GM12875 (cell line): ENCODE measurements at regions not wholly inside any gene's neighbourhood (a gene's known extent, or its start where the extent isn't known, plus 50 kb on each side); places are given as distances from the start of the nearest gene placed in this dataset.

Experiments
- H3K4me3 ChIP-seq: one replicate; pipeline ENCODE4 v1.5.1; 2011; ENCODE audit warnings: low read depth, low read length, control low read depth
- TF ChIP-seq, protein P1 (sequence below): IDR thresholded peaks from 2 replicates; pipeline ENCODE4 v1.5.1; 2011; ENCODE audit warnings: low read depth, mild to moderate bottlenecking, control low read depth, inconsistent platforms, low read length, moderate library complexity, borderline replicate concordance; ENCODE audit not compliant: insufficient read depth

GRCh38 chr3:161576714-161577510 is 80.3 kb downstream of the OTOL1 start:
- no peak overlapping the region for H3K4me3 ChIP-seq
- TF ChIP-seq, protein P1, sequence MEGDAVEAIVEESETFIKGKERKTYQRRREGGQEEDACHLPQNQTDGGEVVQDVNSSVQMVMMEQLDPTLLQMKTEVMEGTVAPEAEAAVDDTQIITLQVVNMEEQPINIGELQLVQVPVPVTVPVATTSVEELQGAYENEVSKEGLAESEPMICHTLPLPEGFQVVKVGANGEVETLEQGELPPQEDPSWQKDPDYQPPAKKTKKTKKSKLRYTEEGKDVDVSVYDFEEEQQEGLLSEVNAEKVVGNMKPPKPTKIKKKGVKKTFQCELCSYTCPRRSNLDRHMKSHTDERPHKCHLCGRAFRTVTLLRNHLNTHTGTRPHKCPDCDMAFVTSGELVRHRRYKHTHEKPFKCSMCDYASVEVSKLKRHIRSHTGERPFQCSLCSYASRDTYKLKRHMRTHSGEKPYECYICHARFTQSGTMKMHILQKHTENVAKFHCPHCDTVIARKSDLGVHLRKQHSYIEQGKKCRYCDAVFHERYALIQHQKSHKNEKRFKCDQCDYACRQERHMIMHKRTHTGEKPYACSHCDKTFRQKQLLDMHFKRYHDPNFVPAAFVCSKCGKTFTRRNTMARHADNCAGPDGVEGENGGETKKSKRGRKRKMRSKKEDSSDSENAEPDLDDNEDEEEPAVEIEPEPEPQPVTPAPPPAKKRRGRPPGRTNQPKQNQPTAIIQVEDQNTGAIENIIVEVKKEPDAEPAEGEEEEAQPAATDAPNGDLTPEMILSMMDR = no peak

DNA sequence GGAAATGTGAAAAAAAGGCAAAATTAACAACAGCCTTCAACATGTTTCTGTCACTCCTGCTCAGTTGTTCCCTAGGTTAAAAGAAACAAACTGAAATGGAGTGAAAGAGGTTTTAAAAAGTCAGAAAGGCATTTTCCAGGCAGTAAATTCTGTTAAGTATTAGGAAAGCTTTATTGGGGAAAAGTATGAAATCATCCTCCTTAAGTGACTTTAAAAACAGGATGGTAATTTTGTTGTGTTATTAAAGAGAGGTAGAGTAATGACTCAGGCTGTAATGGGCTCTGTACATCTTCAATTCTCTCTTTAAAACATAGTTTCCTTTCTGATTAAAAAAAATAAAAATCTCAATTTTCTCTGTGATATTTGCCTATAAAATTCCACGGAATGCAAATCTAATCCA is 81.1 kb downstream of the OTOL1 start:
- TF ChIP-seq, protein P1 = no peak
- no peak overlapping the region for H3K4me3 ChIP-seq

- H3K4me3 ChIP-seq = no peak overlapping the region
- TF ChIP-seq, protein P1 = no peak
Observed at GRCh38 chr3:161579395-161580126, 83.0 kb downstream of the OTOL1 start.

GRCh38 chr3:161585922-161586321 is 89.3 kb downstream of the OTOL1 start:
- TF ChIP-seq, protein P1 = no peak
- no peak overlapping the region for H3K4me3 ChIP-seq

DNA sequence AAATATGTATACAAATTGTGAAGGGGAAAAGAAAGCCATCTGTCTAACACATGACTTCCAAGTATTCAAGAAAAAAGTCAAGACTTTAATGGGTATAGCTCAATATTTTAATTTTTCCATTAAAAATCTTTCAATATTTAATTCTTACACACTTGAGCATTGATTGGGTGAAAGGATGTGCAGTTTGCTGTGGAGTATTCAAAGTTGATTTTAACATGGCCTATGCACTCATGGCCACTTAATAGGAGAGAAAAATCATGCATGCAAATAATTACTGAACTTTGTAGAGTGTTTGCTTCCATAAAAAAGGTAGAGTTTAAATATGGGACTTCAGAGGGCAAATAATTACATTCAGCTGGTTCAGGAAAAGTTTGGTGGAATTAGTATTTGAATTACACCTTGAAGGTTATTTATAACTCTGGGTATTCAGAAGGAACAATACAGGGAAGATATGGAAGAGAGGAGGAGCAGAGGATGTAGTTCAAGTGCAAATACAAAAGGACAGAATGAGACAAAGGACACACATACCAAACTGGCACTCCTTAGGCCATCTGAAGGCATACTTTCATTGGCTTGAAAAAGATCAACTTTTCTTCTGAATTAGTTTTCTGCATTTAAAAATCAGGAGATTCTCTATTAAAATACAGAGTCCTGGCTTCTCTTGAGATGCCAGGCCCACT is 90.1 kb downstream of the OTOL1 start:
- no peak overlapping the region for H3K4me3 ChIP-seq
- TF ChIP-seq, protein P1 = no peak

DNA sequence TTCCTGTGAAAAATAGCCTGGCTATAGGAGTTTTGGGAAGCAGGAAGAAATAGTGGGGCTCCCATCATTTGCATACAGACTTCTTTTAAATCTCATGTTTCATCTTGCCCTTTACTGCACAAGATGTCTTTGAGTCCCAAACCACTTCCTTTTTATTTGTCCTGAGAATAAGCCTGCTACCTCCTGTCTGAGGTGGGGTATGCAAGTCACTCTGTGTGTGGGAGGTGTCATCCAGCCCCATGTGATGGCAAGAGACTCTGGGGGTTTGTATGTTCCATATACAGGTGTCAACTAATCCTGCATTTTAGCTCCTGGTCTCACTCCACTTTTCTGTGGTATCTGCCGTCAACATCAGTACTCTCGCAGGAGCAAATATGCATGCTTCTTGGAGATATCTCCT is 102.0 kb downstream of the OTOL1 start:
- TF ChIP-seq, protein P1 = no peak
- no peak overlapping the region for H3K4me3 ChIP-seq
